GM10248 (cell line): ENCODE measurements at regions not wholly inside any gene's neighbourhood (a gene's known extent, or its start where the extent isn't known, plus 50 kb on each side); places are given as distances from the start of the nearest gene placed in this dataset.

Source experiments
- CTCF ChIA-PET: fragments of 300-600 bp; sonication (Branson Sonifier 250); formaldehyde crosslinking; extraction: SDS; loops from one replicate; lab custom pipeline; 2021; ENCODE audit warnings: antibody characterized with exemption; lab: Yijun Ruan, JAX
- POLR2A ChIA-PET: fragments of 350-650 bp; sonication (Branson Sonifier 250); formaldehyde crosslinking; extraction: SDS; loops from one replicate; lab custom pipeline; 2020; ENCODE audit warnings: antibody characterized with exemption; lab: Yijun Ruan, JAX
- DNase-seq: peaks from one replicate; pipeline ENCODE4 v3.0.0; 2012; ENCODE audit errors: extremely low spot score
- CTCF ChIP-seq: IDR thresholded peaks from 2 replicates; pipeline ENCODE4 v1.5.1; 2012; ENCODE audit warnings: mild to moderate bottlenecking, low read depth; ENCODE audit errors: extremely low read depth, missing control alignments, control extremely low read depth

GRCh38 chr18:76679259-76679658, 143.1 kb upstream of the ZNF236 start:
- ChIA-PET CTCF (interaction anchor here (0.9 to 1.4 kb wide), 3 partner anchors 12 to 279 kb away, joined by 3 to 7 read pairs (median 3); no protein-coding TSS in a partner anchor), POLR2A (interaction anchor here (0.8 kb wide), 1 partner anchor 16 kb away, joined by 7 read pairs; no protein-coding TSS in a partner anchor)
- no peak for DNase-seq
- no peak for TF ChIP-seq CTCF

GRCh38 chr18:76678248-76678647, 144.1 kb upstream of the ZNF236 start:
- ChIA-PET CTCF (no interaction called here), POLR2A (no interaction called here)
- TF ChIP-seq CTCF, result no peak
- DNase-seq, result no peak

GRCh38 chr18:76674596-76674995, 147.8 kb upstream of the ZNF236 start:
- POLR2A ChIA-PET, result no interaction called here
- TF ChIP-seq CTCF, result no peak
- CTCF ChIA-PET, result no interaction called here
- DNase-seq, result no peak

GRCh38 chr18:76673281-76674185, 148.8 kb upstream of the ZNF236 start:
- ChIA-PET POLR2A (no interaction called here), CTCF (no interaction called here)
- TF ChIP-seq CTCF, result no peak
- no peak for DNase-seq

GRCh38 chr18:76672627-76673026, 149.7 kb upstream of the ZNF236 start:
- ChIA-PET POLR2A (no interaction called here), CTCF (no interaction called here)
- DNase-seq, result no peak
- TF ChIP-seq CTCF, result no peak

GRCh38 chr18:76670564-76671288, 151.6 kb upstream of the ZNF236 start:
- TF ChIP-seq CTCF, result no peak
- ChIA-PET POLR2A (no interaction called here), CTCF (no interaction called here)
- no peak for DNase-seq
